Activated naive CD4-positive, alpha-beta T cell treated with anti-CD3 and anti-CD28 coated beads, Interleukin-2, amount 50 U/mL, for 24 hours (primary cell): ENCODE measurements at regions not wholly inside any gene's neighbourhood (a gene's known extent, or its start where the extent isn't known, plus 50 kb on each side); places are given as distances from the start of the nearest gene placed in this dataset.
"Not testable (repeated sequence)": the region's sequence is repeated elsewhere in the genome, so short reads cannot be mapped to it uniquely, and the experiment has no call there.

ENCODE experiments used
- H3K27ac Mint-ChIP-seq: one replicate; pipeline ENCODE4 v1.8.0; 2021; ENCODE audit warnings: mild to moderate bottlenecking, mixed read lengths
- H3K27me3 Mint-ChIP-seq: one replicate; pipeline ENCODE4 v1.8.0; 2021; ENCODE audit warnings: mixed read lengths
- H3K36me3 Mint-ChIP-seq: one replicate; pipeline ENCODE4 v1.8.0; 2021; ENCODE audit warnings: mixed read lengths
- H3K4me1 Mint-ChIP-seq: one replicate; pipeline ENCODE4 v1.8.0; 2021; ENCODE audit warnings: mixed read lengths
- H3K4me3 Mint-ChIP-seq: one replicate; pipeline ENCODE4 v1.8.0; 2021; ENCODE audit warnings: mild to moderate bottlenecking, mixed read lengths
- H3K9me3 Mint-ChIP-seq: one replicate; pipeline ENCODE4 v1.8.0; 2021; ENCODE audit warnings: mixed read lengths

- no peaks in the 10 kb centered on the region for H3K9me3 Mint-ChIP-seq
- H3K4me1 Mint-ChIP-seq, result no peaks in the 10 kb centered on the region
- H3K4me3 Mint-ChIP-seq, result no peak overlapping the region
- no peaks in the 10 kb centered on the region for H3K27me3 Mint-ChIP-seq
- H3K27ac Mint-ChIP-seq, result no peak overlapping the region
- no peaks in the 10 kb centered on the region for H3K36me3 Mint-ChIP-seq
Observed at GRCh38 chr6:169977434-169978265, 226.2 kb downstream of the ERMARD start.

GRCh38 chr6:169976301-169977081, 225.1 kb downstream of the ERMARD start:
- Mint-ChIP-seq H3K4me1 (no peaks in the 10 kb centered on the region), H3K27ac (no peak overlapping the region), H3K4me3 (no peak overlapping the region), H3K36me3 (no peaks in the 10 kb centered on the region), H3K9me3 (no peaks in the 10 kb centered on the region), H3K27me3 (no peaks in the 10 kb centered on the region)

GRCh38 chr6:169975701-169976100, 224.3 kb downstream of the ERMARD start:
- no peaks in the 10 kb centered on the region for H3K4me1 Mint-ChIP-seq

GRCh38 chr6:169975286-169975685, 223.9 kb downstream of the ERMARD start:
- H3K27me3 Mint-ChIP-seq, result no peaks in the 10 kb centered on the region
- H3K4me1 Mint-ChIP-seq, result no peaks in the 10 kb centered on the region
- no peaks in the 10 kb centered on the region for H3K9me3 Mint-ChIP-seq
- H3K27ac Mint-ChIP-seq, result no peak overlapping the region
- H3K36me3 Mint-ChIP-seq, result no peaks in the 10 kb centered on the region
- no peak overlapping the region for H3K4me3 Mint-ChIP-seq

More at GRCh38 chr6:169975701-169976100, 224.3 kb downstream of the ERMARD start:
- no peak overlapping the region for H3K4me3 Mint-ChIP-seq
- H3K27ac Mint-ChIP-seq, result no peak overlapping the region
- no peaks in the 10 kb centered on the region for H3K36me3 Mint-ChIP-seq
- no peaks in the 10 kb centered on the region for H3K27me3 Mint-ChIP-seq
- no peaks in the 10 kb centered on the region for H3K9me3 Mint-ChIP-seq

GRCh38 chr6:169974663-169975062, 223.2 kb downstream of the ERMARD start:
- Mint-ChIP-seq H3K4me3 (no peak overlapping the region), H3K4me1 (no peaks in the 10 kb centered on the region), H3K36me3 (no peaks in the 10 kb centered on the region), H3K27ac (no peak overlapping the region), H3K27me3 (no peaks in the 10 kb centered on the region), H3K9me3 (no peaks in the 10 kb centered on the region)

- not testable (repeated sequence) for H3K4me1 Mint-ChIP-seq, H3K36me3 Mint-ChIP-seq, H3K27me3 Mint-ChIP-seq, H3K4me3 Mint-ChIP-seq, H3K9me3 Mint-ChIP-seq, H3K27ac Mint-ChIP-seq
Observed at GRCh38 chr6:169973588-169974467, 222.4 kb downstream of the ERMARD start.

GRCh38 chr6:169972736-169973135, 221.3 kb downstream of the ERMARD start:
- Mint-ChIP-seq H3K4me1 (no peaks in the 10 kb centered on the region), H3K36me3 (no peaks in the 10 kb centered on the region), H3K27ac (no peak overlapping the region), H3K4me3 (no peak overlapping the region), H3K9me3 (no peaks in the 10 kb centered on the region), H3K27me3 (no peaks in the 10 kb centered on the region)

GRCh38 chr6:169972101-169972651, 220.8 kb downstream of the ERMARD start:
- no peaks in the 10 kb centered on the region for H3K4me1 Mint-ChIP-seq
- H3K4me3 Mint-ChIP-seq, result no peak overlapping the region

GRCh38 chr6:169971081-169971861, 219.8 kb downstream of the ERMARD start:
- H3K27me3 Mint-ChIP-seq, result no peaks in the 10 kb centered on the region
- H3K4me1 Mint-ChIP-seq, result no peaks in the 10 kb centered on the region
- no peaks in the 10 kb centered on the region for H3K9me3 Mint-ChIP-seq
- H3K4me3 Mint-ChIP-seq, result no peak overlapping the region
- no peak overlapping the region for H3K27ac Mint-ChIP-seq
- H3K36me3 Mint-ChIP-seq, result no peaks in the 10 kb centered on the region

More at GRCh38 chr6:169972101-169972651, 220.8 kb downstream of the ERMARD start:
- Mint-ChIP-seq H3K36me3 (no peaks in the 10 kb centered on the region), H3K9me3 (no peaks in the 10 kb centered on the region), H3K27ac (no peak overlapping the region), H3K27me3 (no peaks in the 10 kb centered on the region)

GRCh38 chr6:169970306-169970988, 219.0 kb downstream of the ERMARD start:
- Mint-ChIP-seq H3K9me3 (no peaks in the 10 kb centered on the region), H3K27me3 (no peaks in the 10 kb centered on the region), H3K27ac (no peak overlapping the region), H3K36me3 (no peaks in the 10 kb centered on the region), H3K4me3 (no peak overlapping the region), H3K4me1 (no peaks in the 10 kb centered on the region)

- Mint-ChIP-seq H3K36me3 (no peaks in the 10 kb centered on the region), H3K4me3 (no peak overlapping the region), H3K27ac (no peak overlapping the region), H3K4me1 (no peaks in the 10 kb centered on the region), H3K27me3 (no peaks in the 10 kb centered on the region), H3K9me3 (no peaks in the 10 kb centered on the region)
Observed at GRCh38 chr6:169969372-169970099, 218.1 kb downstream of the ERMARD start.

GRCh38 chr6:169968541-169969270, 217.3 kb downstream of the ERMARD start:
- Mint-ChIP-seq H3K36me3 (no peaks in the 10 kb centered on the region), H3K9me3 (no peaks in the 10 kb centered on the region), H3K27me3 (no peaks in the 10 kb centered on the region), H3K4me1 (no peaks in the 10 kb centered on the region), H3K27ac (no peak overlapping the region), H3K4me3 (no peak overlapping the region)

- Mint-ChIP-seq H3K4me3 (no peak overlapping the region), H3K27me3 (no peaks in the 10 kb centered on the region), H3K4me1 (no peaks in the 10 kb centered on the region), H3K9me3 (no peaks in the 10 kb centered on the region), H3K27ac (no peak overlapping the region), H3K36me3 (no peaks in the 10 kb centered on the region)
Observed at GRCh38 chr6:169967687-169968086, 216.3 kb downstream of the ERMARD start.
